ENCODE measurements at regions not wholly inside any gene's neighbourhood (a gene's known extent, or its start where the extent isn't known, plus 50 kb on each side); places are given as distances from the start of the nearest gene placed in this dataset.

DNA sequence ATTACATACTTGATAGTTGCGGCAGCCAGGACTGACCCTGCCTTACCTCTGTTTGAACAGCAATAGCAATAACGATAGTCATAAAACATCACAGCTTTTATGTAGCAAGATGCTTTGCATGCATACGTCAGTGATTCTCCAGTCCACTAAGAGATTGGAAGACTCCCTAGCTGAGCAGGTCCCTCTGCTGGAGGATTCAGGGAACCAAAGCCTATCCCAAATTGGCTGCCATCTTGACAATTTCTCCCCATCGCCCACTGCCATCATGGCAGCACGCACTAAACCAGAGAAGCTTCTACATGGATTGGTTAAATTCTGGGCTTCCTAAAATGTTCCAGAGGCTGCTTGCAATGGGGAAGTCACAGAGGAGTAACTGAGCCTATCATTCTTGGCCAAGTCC lies 360.6 kb upstream of the XYLT1 start:
- TF ChIP-seq CHD4 (IDR thresholded peaks at IDR 0.05; ENCODE audit: borderline replicate concordance) = no peak
- TF ChIP-seq TP53 (CRISPR knock-in tag; IDR thresholded peaks at IDR 0.05) = no peak
- TF ChIP-seq, protein P1, sequence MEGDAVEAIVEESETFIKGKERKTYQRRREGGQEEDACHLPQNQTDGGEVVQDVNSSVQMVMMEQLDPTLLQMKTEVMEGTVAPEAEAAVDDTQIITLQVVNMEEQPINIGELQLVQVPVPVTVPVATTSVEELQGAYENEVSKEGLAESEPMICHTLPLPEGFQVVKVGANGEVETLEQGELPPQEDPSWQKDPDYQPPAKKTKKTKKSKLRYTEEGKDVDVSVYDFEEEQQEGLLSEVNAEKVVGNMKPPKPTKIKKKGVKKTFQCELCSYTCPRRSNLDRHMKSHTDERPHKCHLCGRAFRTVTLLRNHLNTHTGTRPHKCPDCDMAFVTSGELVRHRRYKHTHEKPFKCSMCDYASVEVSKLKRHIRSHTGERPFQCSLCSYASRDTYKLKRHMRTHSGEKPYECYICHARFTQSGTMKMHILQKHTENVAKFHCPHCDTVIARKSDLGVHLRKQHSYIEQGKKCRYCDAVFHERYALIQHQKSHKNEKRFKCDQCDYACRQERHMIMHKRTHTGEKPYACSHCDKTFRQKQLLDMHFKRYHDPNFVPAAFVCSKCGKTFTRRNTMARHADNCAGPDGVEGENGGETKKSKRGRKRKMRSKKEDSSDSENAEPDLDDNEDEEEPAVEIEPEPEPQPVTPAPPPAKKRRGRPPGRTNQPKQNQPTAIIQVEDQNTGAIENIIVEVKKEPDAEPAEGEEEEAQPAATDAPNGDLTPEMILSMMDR (IDR thresholded peaks at IDR 0.05) = no peak
